Suprapubic skin (tissue), 3 donors: ENCODE measurements at regions not wholly inside any gene's neighbourhood (a gene's known extent, or its start where the extent isn't known, plus 50 kb on each side); places are given as distances from the start of the nearest gene placed in this dataset.

Experiments
- CTCF ChIP-seq, 2 donors: fragments of 200-600 bp in 1 of 2; fragments of 450-650 bp in 1 of 2; sonication (generic) in 1 of 2; IDR thresholded peaks; one replicate each; pipeline ENCODE4 v1.5.1; 2016 to 2019; ENCODE audit warnings: antibody characterized with exemption in 2 of 2, mild to moderate bottlenecking in 1 of 2, moderate library complexity in 1 of 2
- POLR2AphosphoS5 ChIP-seq, 3 donors: sonication (generic); formaldehyde crosslinking; IDR thresholded peaks; one replicate each; pipeline ENCODE4 v1.6.1; 2017; ENCODE audit warnings: antibody characterized with exemption in 3 of 3

- TF ChIP-seq CTCF (IDR thresholded peaks at IDR 0.05) (no peak), POLR2AphosphoS5 (IDR thresholded peaks at IDR 0.05) (no peak)
These were observed 103.5 kb downstream of the PRR20E start for GRCh38 chr13:57270493-57270892.
